K562 (cell line): ENCODE measurements at regions not wholly inside any gene's neighbourhood (a gene's known extent, or its start where the extent isn't known, plus 50 kb on each side); places are given as distances from the start of the nearest gene placed in this dataset.

Experiments used
- ATAC-seq: fragments of 200-7000 bp; cut with Tn5 transposase; 3 replicates; pipeline ENCODE4 v1.9.1; 2020; ENCODE audit warnings: moderate library complexity
- BruUV-seq: library from RNA; stranded (reverse); fragments of 400-500 nt; replicated peaks from 2 replicates; lab custom pipeline; 2021; lab: Mats Ljungman, UMichigan
- CTCF ChIA-PET: fragments of 300-600 bp; formaldehyde crosslinking; extraction: SDS; loops from one replicate; lab custom pipeline; 2021; ENCODE audit warnings: low intra/inter-chr PET ratio; lab: Yijun Ruan, JAX
- POLR2A ChIA-PET: fragments of 300-600, 350-650 bp; sonication (Branson Sonifier 250); formaldehyde crosslinking; extraction: SDS; loops from one replicate; lab custom pipeline; 2021; ENCODE audit warnings: antibody characterized with exemption, inconsistent platforms; lab: Yijun Ruan, JAX
- DNase-seq, 4 experiments: peaks; one replicate each; pipeline versions ENCODE4 v3.0.0 to v3.0.0-alpha.2; 2011 to 2018; ENCODE audit warnings: low spot score in 3 of 4, mixed read lengths in 3 of 4; ENCODE audit errors: extremely low read depth in 1 of 4
- FAIRE-seq: peaks from 2 replicates; lab custom pipeline; 2011; peaks lifted over from hg19 to GRCh38; lab: Jason Lieb, UNC
- H2AFZ ChIP-seq: 2 replicates; pipeline ENCODE4 v1.6.0; 2011; ENCODE audit warnings: low read depth, low read length, control low read depth, inconsistent platforms
- H3K27ac ChIP-seq: fragments of 200-600 bp; 3 replicates; pipeline ENCODE4 v1.8.0; 2011; ENCODE audit warnings: low read depth, mild to moderate bottlenecking, control low read depth, inconsistent platforms, low read length, moderate library complexity, mixed read lengths; ENCODE audit errors: extremely low read depth
- H3K27me3 ChIP-seq, 2 experiments: fragments of 300-600 bp in 1 of 2; 2 replicates in 1 of 2; 3 replicates in 1 of 2; pipeline versions ENCODE4 v1.6.0 to v1.8.0; 2011; ENCODE audit warnings: inconsistent platforms in 2 of 2, low read length in 2 of 2, mild to moderate bottlenecking in 1 of 2, mixed read lengths in 1 of 2, moderate library complexity in 1 of 2; ENCODE audit not compliant: control insufficient read depth in 2 of 2, insufficient read depth in 2 of 2
- H3K36me3 ChIP-seq: fragments of 300-600 bp; 3 replicates; pipeline ENCODE4 v1.8.0; 2011; ENCODE audit warnings: mild to moderate bottlenecking, low read length, inconsistent platforms; ENCODE audit not compliant: control insufficient read depth, insufficient read depth
- H3K4me1 ChIP-seq, 2 experiments: fragments of 200-600 bp in 1 of 2; replicated peaks in 1 of 2; 2 replicates in 1 of 2; 3 replicates in 1 of 2; pipeline versions ENCODE4 v1.5.1 to v1.8.0; 2011; ENCODE audit warnings: inconsistent platforms in 2 of 2, low read length in 2 of 2, mild to moderate bottlenecking in 1 of 2, mixed read lengths in 1 of 2, moderate library complexity in 1 of 2; ENCODE audit not compliant: control insufficient read depth in 2 of 2, insufficient read depth in 2 of 2
- H3K4me2 ChIP-seq: 2 replicates; pipeline ENCODE4 v1.6.1; 2011; ENCODE audit warnings: low read length, control low read depth, inconsistent platforms, mixed read lengths; ENCODE audit not compliant: insufficient read depth
- H3K4me3 ChIP-seq: fragments of 200-600 bp; sonication (generic), shearing (Covaris generic); 2 replicates; pipeline ENCODE4 v1.5.1; 2016; ENCODE audit warnings: control low read depth, inconsistent platforms
- H3K79me2 ChIP-seq: fragments of 200-600 bp; 3 replicates; pipeline ENCODE4 v1.8.0; 2011; ENCODE audit warnings: low read length, inconsistent platforms; ENCODE audit not compliant: control insufficient read depth, insufficient read depth
- H3K9ac ChIP-seq, 2 experiments: 2 replicates each; pipeline versions ENCODE4 v1.6.0 to v1.6.1; 2011; ENCODE audit warnings: low read depth in 2 of 2, low read length in 2 of 2, control low read depth in 1 of 2, inconsistent platforms in 1 of 2, mild to moderate bottlenecking in 1 of 2, mixed read lengths in 1 of 2; ENCODE audit not compliant: insufficient read depth in 1 of 2
- H3K9me1 ChIP-seq: one replicate; pipeline ENCODE4 v1.6.0; 2011; ENCODE audit warnings: inconsistent platforms, mild to moderate bottlenecking, low read length, moderate library complexity; ENCODE audit not compliant: control insufficient read depth, insufficient read depth
- H3K9me3 ChIP-seq: replicated peaks from 2 replicates; pipeline ENCODE4 v1.5.1; 2011; ENCODE audit warnings: low read depth, low read length, inconsistent platforms; ENCODE audit not compliant: control insufficient read depth, insufficient read depth
- H4K20me1 ChIP-seq: replicated peaks from 2 replicates; pipeline ENCODE4 v1.6.1; 2011; ENCODE audit warnings: low read length, inconsistent platforms, mixed read lengths; ENCODE audit not compliant: control insufficient read depth, insufficient read depth
- ARID1B ChIP-seq: fragments of 450-650 bp; IDR thresholded peaks from 2 replicates; pipeline ENCODE4 v1.6.1; 2016; ENCODE audit warnings: antibody characterized with exemption, mild to moderate bottlenecking, inconsistent platforms
- ATF7 ChIP-seq: fragments of 450-650 bp; IDR thresholded peaks from 2 replicates; pipeline ENCODE4 v1.7.1; 2014; ENCODE audit warnings: mild to moderate bottlenecking, moderate library complexity
- BDP1 ChIP-seq: IDR thresholded peaks from 3 replicates; pipeline ENCODE4 v1.6.1; 2011; ENCODE audit not compliant: insufficient read length, insufficient read depth
- CBFA2T3 ChIP-seq: fragments of 450-650 bp; IDR thresholded peaks from 2 replicates; pipeline ENCODE4 v1.6.1; 2017
- JUN ChIP-seq, 2 experiments: sonication (generic) in 1 of 2; formaldehyde crosslinking in 1 of 2; IDR thresholded peaks; 2 replicates each; pipeline versions ENCODE4 v1.6.1 to v1.8.0; 2012 to 2022; ENCODE audit warnings: borderline replicate concordance in 2 of 2, mild to moderate bottlenecking in 2 of 2, improper control_type of control experiment in 1 of 2, low read depth in 1 of 2, low read length in 1 of 2, missing genetic modification reagents in 1 of 2
- NR2C1 ChIP-seq, 2 experiments: fragments of 450-650 bp; IDR thresholded peaks; 2 replicates each; pipeline ENCODE4 v1.6.1; 2017; ENCODE audit warnings: mild to moderate bottlenecking in 2 of 2, antibody characterized with exemption in 1 of 2, inconsistent platforms in 1 of 2, missing compliant biosample characterization in 1 of 2, missing genetic modification characterization in 1 of 2
- RBM25 ChIP-seq: fragments of 200-400 bp; formaldehyde crosslinking; IDR thresholded peaks from 2 replicates; pipeline ENCODE4 v1.6.1; 2018; ENCODE audit warnings: low read length, low read depth, moderate library complexity; ENCODE audit not compliant: severe bottlenecking
- SAFB ChIP-seq: fragments of 200-400 bp; formaldehyde crosslinking; IDR thresholded peaks from 2 replicates; pipeline ENCODE4 v1.6.1; 2017; ENCODE audit warnings: low read depth, low read length, borderline replicate concordance
- TOE1 ChIP-seq, 2 experiments: fragments of 450-650 bp in 1 of 2; sonication (generic) in 1 of 2; formaldehyde crosslinking in 1 of 2; IDR thresholded peaks; 2 replicates each; pipeline versions ENCODE4 v1.7.1 to v1.8.0; 2016 to 2022; ENCODE audit warnings: borderline replicate concordance in 2 of 2, mild to moderate bottlenecking in 2 of 2, antibody characterized with exemption in 1 of 2, inconsistent platforms in 1 of 2, low read depth in 1 of 2, missing genetic modification reagents in 1 of 2, moderate library complexity in 1 of 2
- ZFP36 ChIP-seq: fragments of 150-350 bp; IDR thresholded peaks from 2 replicates; pipeline ENCODE4 v1.6.1; 2018; ENCODE audit warnings: low read length, low read depth; ENCODE audit not compliant: partially characterized antibody
- ZNF197 ChIP-seq: fragments of 200-800 bp; sonication (Bioruptor generic); IDR thresholded peaks from 2 replicates; pipeline ENCODE4 v1.6.1; 2016; ENCODE audit warnings: low read depth, missing genetic modification characterization, missing compliant biosample characterization
- ZNF79 ChIP-seq: fragments of 250-450 bp; sonication (Bioruptor Pico); IDR thresholded peaks from 2 replicates; pipeline ENCODE4 v1.4.0; 2020; ENCODE audit warnings: low read depth, mild to moderate bottlenecking, moderate library complexity
- WGBS: fragments of 100-300 bp; shearing (Covaris generic); methylation state at CpG from one replicate; pipeline ENCODE4 v1.1.6; 2016; ENCODE audit warnings: low coverage, mixed read lengths; ENCODE audit not compliant: insufficient coverage; ENCODE audit errors: missing lambda C conversion rate; 5-methylcytosine and 5-hydroxymethylcytosine counted together
- in situ Hi-C: fragments of 300-500 bp; cut with MboI; formaldehyde crosslinking; loops from 4 replicates; pipeline ENCODE4 v1.15.0; 2018; ENCODE audit warnings: inconsistent platforms, mixed read lengths
- intact Hi-C: fragments of 100-400 bp; cut with micrococcal nuclease; formaldehyde crosslinking; loops from 2 replicates; pipeline ENCODE4 v1.14.2; 2022
- TF ChIP-seq, protein P1 (sequence below), 2 experiments: fragments of 450-650 bp in 1 of 2; sonication (generic) in 1 of 2; formaldehyde crosslinking in 1 of 2; IDR thresholded peaks in 1 of 2; conservative IDR thresholded peaks in 1 of 2; 2 replicates each; pipeline versions ENCODE4 v1.6.1 to v1.8.1; 2016 to 2023; ENCODE audit warnings: mild to moderate bottlenecking in 2 of 2, moderate library complexity in 2 of 2, inconsistent platforms in 1 of 2, missing genetic modification reagents in 1 of 2
- TF ChIP-seq, protein P2 (sequence below): sonication (generic); formaldehyde crosslinking; IDR thresholded peaks from 2 replicates; pipeline ENCODE4 v1.8.0; 2023; ENCODE audit warnings: mild to moderate bottlenecking, missing genetic modification reagents
- TF ChIP-seq, protein P3 (sequence below): fragments of 450-650 bp; IDR thresholded peaks from 2 replicates; pipeline ENCODE4 v1.7.1; 2018; ENCODE audit warnings: mild to moderate bottlenecking, low read depth; ENCODE audit not compliant: partially characterized antibody

DNA sequence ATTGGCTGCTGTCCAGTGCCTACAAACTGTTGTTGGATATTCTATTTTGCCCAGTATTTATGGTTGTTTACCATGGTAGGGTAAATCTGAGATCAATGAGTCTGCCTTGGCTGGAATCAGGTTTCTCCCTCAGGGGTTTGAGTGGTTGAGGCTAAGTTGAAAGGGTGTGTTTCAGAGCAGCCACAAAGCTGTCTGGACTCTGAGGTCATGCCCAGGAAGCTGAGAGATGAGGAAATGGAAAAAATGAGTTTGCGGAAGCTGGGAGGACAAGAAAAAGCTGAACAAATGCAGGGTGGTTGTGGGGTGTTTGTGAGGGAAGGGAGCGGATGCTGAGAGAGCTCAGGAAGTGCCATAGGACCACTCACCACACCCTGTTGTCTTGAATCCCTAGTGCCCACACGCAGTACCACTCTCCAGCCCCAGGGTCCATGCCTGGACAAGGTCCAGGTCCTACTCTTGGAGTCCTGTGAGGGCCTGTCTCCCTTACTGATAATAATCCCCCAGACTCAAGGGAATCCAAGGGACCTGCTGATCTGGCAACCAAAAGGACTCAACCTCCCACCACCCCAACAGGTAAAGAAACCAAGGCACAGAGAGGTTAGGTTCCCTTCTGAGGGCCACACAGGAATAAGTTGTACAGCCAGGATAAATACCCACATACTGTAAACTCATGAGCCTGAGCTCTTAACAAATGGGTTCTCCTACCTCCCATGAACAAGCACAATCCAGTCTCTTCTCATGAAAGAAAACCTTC lies 81.6 kb downstream of the PPCDC start:
- Histone ChIP-seq H3K4me2 (no peak overlapping the region), H3K27me3 (no peaks in the 10 kb centered on the region), H3K9ac (no peak overlapping the region), H3K9me3 (no peaks in the 10 kb centered on the region), H3K4me3 (no peak overlapping the region), H3K27ac (no peak overlapping the region), H3K36me3 (no peaks in the 10 kb centered on the region), H3K9me1 (no peaks in the 10 kb centered on the region), H2AFZ (no peak overlapping the region), H4K20me1 (no peaks in the 10 kb centered on the region), H3K79me2 (no peaks in the 10 kb centered on the region), H3K4me1 (peaks cover 0 to 15% of the 10 kb centered on the region in 2 experiments; a peak in 2 of 5 replicates)
- DNase-seq: peak in 1 of 4 experiments; percentile 9
- ATAC-seq: no peak
- in situ Hi-C loops (no loop called here), intact Hi-C loops (no loop called here)
- POLR2A ChIA-PET: interaction anchor here (0.6 kb wide), 1 partner anchor 38 kb away, joined by 5 read pairs; no protein-coding TSS in a partner anchor
- WGBS: 61% methylated on average over 3 of the region's 3 CpGs
- no TSS peak for BruUV-seq
- CTCF ChIA-PET: no interaction called here
- FAIRE-seq: no peak
- TF ChIP-seq TOE1 (IDR thresholded peaks at IDR 0.05; ENCODE audit: borderline replicate concordance) (no peak), TOE1 (CRISPR knock-in tag; IDR thresholded peaks at IDR 0.05; ENCODE audit: borderline replicate concordance, low read depth) (no peak), ZFP36 (peak; percentile 63), ARID1B (0 out of 2 replicates have a peak, but pooled peaks have one; percentile 12), ZNF197 (CRISPR knock-in tag) (no peak), SAFB (no peak), ATF7 (peak; percentile 77), ZNF79 (CRISPR knock-in tag) (no peak), CBFA2T3 (no peak), RBM25 (peak; percentile 51), BDP1 (no peak), JUN (IDR thresholded peaks at IDR 0.05; ENCODE audit: borderline replicate concordance, low read depth, low read length) (peak; percentile 61), JUN (CRISPR knock-in tag; IDR thresholded peaks at IDR 0.05; ENCODE audit: borderline replicate concordance) (no peak), NR2C1 (IDR thresholded peaks at IDR 0.05) (no peak), NR2C1 (tag; IDR thresholded peaks at IDR 0.05) (no peak)
- TF ChIP-seq, protein P1, sequence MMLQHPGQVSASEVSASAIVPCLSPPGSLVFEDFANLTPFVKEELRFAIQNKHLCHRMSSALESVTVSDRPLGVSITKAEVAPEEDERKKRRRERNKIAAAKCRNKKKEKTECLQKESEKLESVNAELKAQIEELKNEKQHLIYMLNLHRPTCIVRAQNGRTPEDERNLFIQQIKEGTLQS (IDR thresholded peaks at IDR 0.05): peak; percentile 67
- TF ChIP-seq, protein P1 (CRISPR knock-in tag; conservative IDR thresholded peaks at IDR 0.05): no peak
- TF ChIP-seq, protein P2, sequence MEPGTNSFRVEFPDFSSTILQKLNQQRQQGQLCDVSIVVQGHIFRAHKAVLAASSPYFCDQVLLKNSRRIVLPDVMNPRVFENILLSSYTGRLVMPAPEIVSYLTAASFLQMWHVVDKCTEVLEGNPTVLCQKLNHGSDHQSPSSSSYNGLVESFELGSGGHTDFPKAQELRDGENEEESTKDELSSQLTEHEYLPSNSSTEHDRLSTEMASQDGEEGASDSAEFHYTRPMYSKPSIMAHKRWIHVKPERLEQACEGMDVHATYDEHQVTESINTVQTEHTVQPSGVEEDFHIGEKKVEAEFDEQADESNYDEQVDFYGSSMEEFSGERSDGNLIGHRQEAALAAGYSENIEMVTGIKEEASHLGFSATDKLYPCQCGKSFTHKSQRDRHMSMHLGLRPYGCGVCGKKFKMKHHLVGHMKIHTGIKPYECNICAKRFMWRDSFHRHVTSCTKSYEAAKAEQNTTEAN (CRISPR knock-in tag): no peak
- TF ChIP-seq, protein P3, sequence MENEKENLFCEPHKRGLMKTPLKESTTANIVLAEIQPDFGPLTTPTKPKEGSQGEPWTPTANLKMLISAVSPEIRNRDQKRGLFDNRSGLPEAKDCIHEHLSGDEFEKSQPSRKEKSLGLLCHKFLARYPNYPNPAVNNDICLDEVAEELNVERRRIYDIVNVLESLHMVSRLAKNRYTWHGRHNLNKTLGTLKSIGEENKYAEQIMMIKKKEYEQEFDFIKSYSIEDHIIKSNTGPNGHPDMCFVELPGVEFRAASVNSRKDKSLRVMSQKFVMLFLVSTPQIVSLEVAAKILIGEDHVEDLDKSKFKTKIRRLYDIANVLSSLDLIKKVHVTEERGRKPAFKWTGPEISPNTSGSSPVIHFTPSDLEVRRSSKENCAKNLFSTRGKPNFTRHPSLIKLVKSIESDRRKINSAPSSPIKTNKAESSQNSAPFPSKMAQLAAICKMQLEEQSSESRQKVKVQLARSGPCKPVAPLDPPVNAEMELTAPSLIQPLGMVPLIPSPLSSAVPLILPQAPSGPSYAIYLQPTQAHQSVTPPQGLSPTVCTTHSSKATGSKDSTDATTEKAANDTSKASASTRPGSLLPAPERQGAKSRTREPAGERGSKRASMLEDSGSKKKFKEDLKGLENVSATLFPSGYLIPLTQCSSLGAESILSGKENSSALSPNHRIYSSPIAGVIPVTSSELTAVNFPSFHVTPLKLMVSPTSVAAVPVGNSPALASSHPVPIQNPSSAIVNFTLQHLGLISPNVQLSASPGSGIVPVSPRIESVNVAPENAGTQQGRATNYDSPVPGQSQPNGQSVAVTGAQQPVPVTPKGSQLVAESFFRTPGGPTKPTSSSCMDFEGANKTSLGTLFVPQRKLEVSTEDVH: no peak
